H9 (cell line): ENCODE measurements at regions not wholly inside any gene's neighbourhood (a gene's known extent, or its start where the extent isn't known, plus 50 kb on each side); places are given as distances from the start of the nearest gene placed in this dataset.

Experiments
- DNase-seq: peaks from one replicate; pipeline ENCODE4 v3.0.0-alpha.2; 2017
- H2AFZ ChIP-seq: one replicate; pipeline ENCODE4 v1.6.1; 2013; ENCODE audit warnings: mild to moderate bottlenecking, low read length, control low read depth, moderate library complexity
- H2AK5ac ChIP-seq: 2 replicates; pipeline ENCODE4 v1.6.1; 2013; ENCODE audit warnings: low read length, control low read depth, mixed read lengths; ENCODE audit not compliant: insufficient read length
- H2BK120ac ChIP-seq: one replicate; pipeline ENCODE4 v1.6.1; 2013; ENCODE audit warnings: low read depth, mild to moderate bottlenecking, low read length, control low read depth, inconsistent platforms; ENCODE audit not compliant: poor library complexity, severe bottlenecking
- H2BK12ac ChIP-seq: 2 replicates; pipeline ENCODE4 v1.6.1; 2013; ENCODE audit warnings: low read length, control low read depth, mixed read lengths, low read depth; ENCODE audit not compliant: insufficient read length
- H2BK15ac ChIP-seq: 2 replicates; pipeline ENCODE4 v1.6.1; 2013; ENCODE audit warnings: low read depth, low read length, control low read depth
- H2BK20ac ChIP-seq: one replicate; pipeline ENCODE4 v1.6.1; 2013; ENCODE audit warnings: low read depth, mild to moderate bottlenecking, low read length, control low read depth, inconsistent platforms; ENCODE audit not compliant: poor library complexity, severe bottlenecking
- H2BK5ac ChIP-seq: 2 replicates; pipeline ENCODE4 v1.6.1; 2013; ENCODE audit warnings: low read length, control low read depth, mixed read lengths; ENCODE audit not compliant: insufficient read length
- H3K14ac ChIP-seq: 2 replicates; pipeline ENCODE4 v1.6.1; 2013; ENCODE audit warnings: low read length, control low read depth; ENCODE audit not compliant: insufficient read depth
- H3K18ac ChIP-seq: 2 replicates; pipeline ENCODE4 v1.6.1; 2013; ENCODE audit warnings: low read depth, mild to moderate bottlenecking, mixed read lengths, low read length, control low read depth; ENCODE audit not compliant: insufficient read length
- H3K23ac ChIP-seq: 2 replicates; pipeline ENCODE4 v1.6.1; 2013; ENCODE audit warnings: low read length, control low read depth, mixed read lengths, low read depth; ENCODE audit not compliant: insufficient read length
- H3K23me2 ChIP-seq: 2 replicates; pipeline ENCODE4 v1.6.1; 2013; ENCODE audit warnings: low read depth, mild to moderate bottlenecking, mixed read lengths, low read length, control low read depth; ENCODE audit not compliant: insufficient read length, poor library complexity, severe bottlenecking
- H3K27ac ChIP-seq: 2 replicates; pipeline ENCODE4 v1.5.1; 2013; ENCODE audit warnings: low read length, control low read depth, mixed read lengths, low read depth; ENCODE audit not compliant: insufficient read length
- H3K27me3 ChIP-seq: 2 replicates; pipeline ENCODE4 v1.6.1; 2013; ENCODE audit warnings: low read length, control low read depth, inconsistent platforms; ENCODE audit not compliant: insufficient read depth
- H3K4ac ChIP-seq: 2 replicates; pipeline ENCODE4 v1.6.1; 2013; ENCODE audit warnings: low read depth, mild to moderate bottlenecking, control low read depth, inconsistent platforms, low read length, moderate library complexity
- H3K4me1 ChIP-seq: 2 replicates; pipeline ENCODE4 v1.6.1; 2013; ENCODE audit warnings: low read length, control low read depth, inconsistent platforms; ENCODE audit not compliant: insufficient read depth
- H3K4me2 ChIP-seq: 2 replicates; pipeline ENCODE4 v1.6.1; 2013; ENCODE audit warnings: low read length, control low read depth, mixed read lengths; ENCODE audit not compliant: insufficient read length, insufficient read depth
- H3K56ac ChIP-seq: 2 replicates; pipeline ENCODE4 v1.6.1; 2013; ENCODE audit warnings: low read depth, mild to moderate bottlenecking, mixed read lengths, low read length, control low read depth; ENCODE audit not compliant: insufficient read length
- H3K79me1 ChIP-seq: 2 replicates; pipeline ENCODE4 v1.6.1; 2013; ENCODE audit warnings: low read depth, mild to moderate bottlenecking, moderate library complexity, low read length, control low read depth, inconsistent platforms; ENCODE audit not compliant: insufficient read depth, poor library complexity, severe bottlenecking
- H3K79me2 ChIP-seq: 2 replicates; pipeline ENCODE4 v1.6.1; 2013; ENCODE audit warnings: low read length, control low read depth, inconsistent platforms; ENCODE audit not compliant: insufficient read depth
- H3K9ac ChIP-seq: 2 replicates; pipeline ENCODE4 v1.6.1; 2013; ENCODE audit warnings: low read length, control low read depth, mixed read lengths; ENCODE audit not compliant: insufficient read length; ENCODE audit errors: extremely low read depth
- H3K9me3 ChIP-seq: one replicate; pipeline ENCODE4 v1.6.1; 2013; ENCODE audit warnings: low read depth, low read length, inconsistent platforms; ENCODE audit not compliant: control insufficient read depth
- H3T11ph ChIP-seq: one replicate; pipeline ENCODE4 v1.6.1; 2013; ENCODE audit warnings: mild to moderate bottlenecking, low read length, control low read depth, inconsistent platforms
- H4K20me1 ChIP-seq: one replicate; pipeline ENCODE4 v1.6.1; 2013; ENCODE audit not compliant: control insufficient read depth, insufficient read length, insufficient read depth
- H4K5ac ChIP-seq: 2 replicates; pipeline ENCODE4 v1.6.1; 2013; ENCODE audit warnings: low read depth, mild to moderate bottlenecking, mixed read lengths, low read length, control low read depth; ENCODE audit not compliant: insufficient read length
- H4K8ac ChIP-seq: replicated peaks from 2 replicates; pipeline ENCODE4 v1.6.1; 2013; ENCODE audit warnings: low read length, control low read depth, mixed read lengths, low read depth; ENCODE audit not compliant: insufficient read length
- H4K91ac ChIP-seq: 2 replicates; pipeline ENCODE4 v1.6.1; 2013; ENCODE audit warnings: low read depth, mild to moderate bottlenecking, moderate library complexity, mixed read lengths, low read length, control low read depth; ENCODE audit not compliant: insufficient read length
- H3K27ac Mint-ChIP-seq, 3 experiments: 2 replicates in 2 of 3; 3 replicates in 1 of 3; pipeline ENCODE4 v1.8.0; 2020 to 2021; ENCODE audit warnings: mixed read lengths in 3 of 3, mild to moderate bottlenecking in 1 of 3, moderate library complexity in 1 of 3
- H3K27me3 Mint-ChIP-seq: 2 replicates; pipeline ENCODE4 v1.8.0; 2021; ENCODE audit warnings: low read depth, mild to moderate bottlenecking, moderate library complexity, mixed read lengths
- H3K36me3 Mint-ChIP-seq, 3 experiments: 2 replicates in 2 of 3; 3 replicates in 1 of 3; pipeline ENCODE4 v1.8.0; 2020 to 2021; ENCODE audit warnings: low read depth in 3 of 3, mixed read lengths in 3 of 3; ENCODE audit not compliant: insufficient read depth in 1 of 3
- H3K4me1 Mint-ChIP-seq, 2 experiments: 2 replicates each; pipeline ENCODE4 v1.8.0; 2020; ENCODE audit warnings: mixed read lengths in 2 of 2
- H3K4me3 Mint-ChIP-seq, 2 experiments: 2 replicates in 1 of 2; 3 replicates in 1 of 2; pipeline ENCODE4 v1.8.0; 2020 to 2021; ENCODE audit warnings: mild to moderate bottlenecking in 2 of 2, mixed read lengths in 2 of 2, moderate library complexity in 1 of 2
- H3K9me3 Mint-ChIP-seq, 2 experiments: 2 replicates in 1 of 2; 3 replicates in 1 of 2; pipeline ENCODE4 v1.8.0; 2020; ENCODE audit warnings: mild to moderate bottlenecking in 2 of 2, mixed read lengths in 2 of 2, moderate library complexity in 1 of 2
- WGBS: extraction: QIAGEN DNeasy Blood & Tissue Kit; methylation state at CpG from one replicate; pipeline ENCODE4 v1.1.7; 2013; ENCODE audit warnings: missing lambda C conversion rate, low lambda C conversion rate, mixed read lengths; ENCODE audit not compliant: insufficient read length; ENCODE audit errors: extremely low coverage; 5-methylcytosine and 5-hydroxymethylcytosine counted together
- TF ChIP-seq, protein P1 (sequence below): fragments of 200-600 bp; sonication (generic); conservative IDR thresholded peaks from 3 replicates; pipeline ENCODE4 v1.8.0; 2021; ENCODE audit warnings: antibody characterized with exemption, mild to moderate bottlenecking

DNA sequence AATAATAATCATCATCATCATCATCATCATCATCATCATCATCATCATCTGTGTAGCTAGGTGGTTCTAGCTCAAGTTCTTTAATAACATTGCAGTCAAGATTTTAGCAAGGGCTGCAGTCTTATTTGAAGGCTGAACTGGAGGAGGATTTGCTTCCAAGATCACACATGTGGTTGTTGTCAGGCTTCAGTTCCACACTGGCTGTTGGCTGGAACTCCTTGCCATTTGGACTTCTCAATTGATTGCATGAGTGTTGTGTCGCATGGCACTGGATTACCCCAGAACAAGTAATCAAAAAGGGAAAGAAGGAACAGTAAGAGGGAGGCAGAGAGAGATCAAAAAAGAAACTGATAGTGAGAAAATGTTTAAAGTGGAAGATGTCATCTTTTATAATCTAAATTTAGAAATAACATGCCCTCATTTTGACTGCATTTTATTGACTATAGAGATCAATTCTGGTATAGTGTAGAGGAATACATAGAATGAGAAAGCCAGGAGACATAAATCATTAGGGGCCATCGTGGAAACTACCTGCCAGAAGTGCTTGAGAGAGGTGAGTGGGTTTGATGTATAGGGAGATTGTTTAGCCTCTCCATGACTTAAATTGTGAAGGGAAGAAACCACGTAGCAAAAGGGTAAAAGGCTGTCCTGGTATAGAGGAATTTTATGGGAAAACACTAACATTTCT, 346.6 kb upstream of the RBMS3 start:
- no peak overlapping the region for H3K4ac ChIP-seq
- WGBS: no CpG with 5 or more reads among the region's 3 CpGs

More for the DNA sequence above, 346.6 kb upstream of the RBMS3 start:
- no peak overlapping the region for H4K8ac ChIP-seq
- no peak overlapping the region for H3K9ac ChIP-seq
- H2BK15ac ChIP-seq: no peak overlapping the region
- Mint-ChIP-seq H3K36me3 (no peaks in the 10 kb centered on the region), H3K4me1 (peaks cover 3 to 4% of the 10 kb centered on the region in 2 experiments; a peak in 3 of 4 replicates), H3K9me3 (no peaks in the 10 kb centered on the region), H3K27me3 (no peaks in the 10 kb centered on the region), H3K4me3 (no peak overlapping the region), H3K27ac (peak overlapping the region in 1 of 3 experiments; percentile 5; a peak in 1 of 7 replicates)
- no peak for DNase-seq
- H4K91ac ChIP-seq: no peak overlapping the region
- no peak overlapping the region for H3K27ac ChIP-seq
- H2BK120ac ChIP-seq: no peak overlapping the region
- H3K79me1 ChIP-seq: no peaks in the 10 kb centered on the region
- no peak overlapping the region for H3K18ac ChIP-seq
- H4K5ac ChIP-seq: no peak overlapping the region
- no peaks in the 10 kb centered on the region for H3K4me1 ChIP-seq
- H3K9me3 ChIP-seq: no peaks in the 10 kb centered on the region
- no peak overlapping the region for H2AFZ ChIP-seq
- H4K20me1 ChIP-seq: no peaks in the 10 kb centered on the region
- no peak overlapping the region for H2BK5ac ChIP-seq
- H3K4me2 ChIP-seq: no peak overlapping the region
- H3K56ac ChIP-seq: no peak overlapping the region
- H3K27me3 ChIP-seq: no peaks in the 10 kb centered on the region
- TF ChIP-seq, protein P1, sequence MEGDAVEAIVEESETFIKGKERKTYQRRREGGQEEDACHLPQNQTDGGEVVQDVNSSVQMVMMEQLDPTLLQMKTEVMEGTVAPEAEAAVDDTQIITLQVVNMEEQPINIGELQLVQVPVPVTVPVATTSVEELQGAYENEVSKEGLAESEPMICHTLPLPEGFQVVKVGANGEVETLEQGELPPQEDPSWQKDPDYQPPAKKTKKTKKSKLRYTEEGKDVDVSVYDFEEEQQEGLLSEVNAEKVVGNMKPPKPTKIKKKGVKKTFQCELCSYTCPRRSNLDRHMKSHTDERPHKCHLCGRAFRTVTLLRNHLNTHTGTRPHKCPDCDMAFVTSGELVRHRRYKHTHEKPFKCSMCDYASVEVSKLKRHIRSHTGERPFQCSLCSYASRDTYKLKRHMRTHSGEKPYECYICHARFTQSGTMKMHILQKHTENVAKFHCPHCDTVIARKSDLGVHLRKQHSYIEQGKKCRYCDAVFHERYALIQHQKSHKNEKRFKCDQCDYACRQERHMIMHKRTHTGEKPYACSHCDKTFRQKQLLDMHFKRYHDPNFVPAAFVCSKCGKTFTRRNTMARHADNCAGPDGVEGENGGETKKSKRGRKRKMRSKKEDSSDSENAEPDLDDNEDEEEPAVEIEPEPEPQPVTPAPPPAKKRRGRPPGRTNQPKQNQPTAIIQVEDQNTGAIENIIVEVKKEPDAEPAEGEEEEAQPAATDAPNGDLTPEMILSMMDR: no peak
- H3K23me2 ChIP-seq: no peaks in the 10 kb centered on the region
- no peak overlapping the region for H2BK12ac ChIP-seq
- no peak overlapping the region for H3T11ph ChIP-seq
- no peak overlapping the region for H2AK5ac ChIP-seq
- no peaks in the 10 kb centered on the region for H3K79me2 ChIP-seq
- H3K23ac ChIP-seq: no peak overlapping the region
- H2BK20ac ChIP-seq: no peak overlapping the region
- H3K14ac ChIP-seq: no peak overlapping the region
